Stimulated activated CD8-positive, alpha-beta memory T cell treated with anti-CD3 and anti-CD28 coated beads, Interleukin-2, amount 100 ng/mL, for 1 hour (primary cell): ENCODE measurements at regions not wholly inside any gene's neighbourhood (a gene's known extent, or its start where the extent isn't known, plus 50 kb on each side); places are given as distances from the start of the nearest gene placed in this dataset.

Experiments used
- DNase-seq, 2 donors: peaks; one replicate each; pipeline ENCODE4 v3.0.0-alpha.2; 2020; ENCODE audit warnings: low read depth in 2 of 2

- no peak for DNase-seq
Observed at GRCh38 chr10:126783806-126784557, 113.5 kb upstream of the C10orf90 start.

- no peak for DNase-seq
Observed at GRCh38 chr10:126787201-126787600, 116.7 kb upstream of the C10orf90 start.

GRCh38 chr10:126795318-126795717 lies 109.9 kb upstream of the DOCK1 start:
- no peak for DNase-seq

GRCh38 chr10:126798649-126799048 lies 106.6 kb upstream of the DOCK1 start:
- no peak for DNase-seq

GRCh38 chr10:126803394-126803793 lies 101.8 kb upstream of the DOCK1 start:
- no peak for DNase-seq

- no peak for DNase-seq
Observed at GRCh38 chr10:126804396-126804795, 100.8 kb upstream of the DOCK1 start.

GRCh38 chr10:126806498-126806897 lies 98.7 kb upstream of the DOCK1 start:
- DNase-seq, result no peak

GRCh38 chr10:126806991-126807702 lies 98.1 kb upstream of the DOCK1 start:
- no peak for DNase-seq

GRCh38 chr10:126808103-126808502 lies 97.1 kb upstream of the DOCK1 start:
- DNase-seq, result no peak

GRCh38 chr10:126813432-126813831 lies 91.8 kb upstream of the DOCK1 start:
- no peak for DNase-seq

GRCh38 chr10:126833542-126833941 lies 71.7 kb upstream of the DOCK1 start:
- DNase-seq, result no peak

- no peak for DNase-seq
Observed at GRCh38 chr10:126836009-126836408, 69.2 kb upstream of the DOCK1 start.

- DNase-seq, result no peak
Observed at GRCh38 chr10:126838316-126838715, 66.9 kb upstream of the DOCK1 start.

- no peak for DNase-seq
Observed at GRCh38 chr10:126839094-126839761, 66.0 kb upstream of the DOCK1 start.

GRCh38 chr10:126840576-126841135 lies 64.6 kb upstream of the DOCK1 start:
- no peak for DNase-seq

- no peak for DNase-seq
Observed at GRCh38 chr10:126841341-126841895, 63.8 kb upstream of the DOCK1 start.

- no peak for DNase-seq
Observed at GRCh38 chr10:126842356-126842755, 62.9 kb upstream of the DOCK1 start.

- DNase-seq, result no peak
Observed at GRCh38 chr10:126842836-126843235, 62.4 kb upstream of the DOCK1 start.

- DNase-seq, result no peak
Observed at GRCh38 chr10:126843299-126843934, 61.8 kb upstream of the DOCK1 start.

GRCh38 chr10:126844406-126844805 lies 60.8 kb upstream of the DOCK1 start:
- DNase-seq, result no peak

- no peak for DNase-seq
Observed at GRCh38 chr10:126846469-126846868, 58.8 kb upstream of the DOCK1 start.

GRCh38 chr10:126846959-126847358 lies 58.3 kb upstream of the DOCK1 start:
- no peak for DNase-seq
